Gastroesophageal sphincter (tissue), 3 donors: ENCODE measurements at regions not wholly inside any gene's neighbourhood (a gene's known extent, or its start where the extent isn't known, plus 50 kb on each side); places are given as distances from the start of the nearest gene placed in this dataset.

Source experiments
- POLR2AphosphoS5 ChIP-seq: sonication (generic); formaldehyde crosslinking; IDR thresholded peaks from one replicate; pipeline ENCODE4 v1.6.1; 2017; ENCODE audit warnings: antibody characterized with exemption
- TF ChIP-seq, protein P1 (sequence below), 4 experiments: fragments of 200-600 bp in 2 of 4; fragments of 450-650 bp in 2 of 4; sonication (generic) in 1 of 4; IDR thresholded peaks; one replicate each; pipeline ENCODE4 v1.5.1; 2017 to 2019; ENCODE audit warnings: antibody characterized with exemption in 4 of 4, mild to moderate bottlenecking in 2 of 4, moderate library complexity in 2 of 4

DNA sequence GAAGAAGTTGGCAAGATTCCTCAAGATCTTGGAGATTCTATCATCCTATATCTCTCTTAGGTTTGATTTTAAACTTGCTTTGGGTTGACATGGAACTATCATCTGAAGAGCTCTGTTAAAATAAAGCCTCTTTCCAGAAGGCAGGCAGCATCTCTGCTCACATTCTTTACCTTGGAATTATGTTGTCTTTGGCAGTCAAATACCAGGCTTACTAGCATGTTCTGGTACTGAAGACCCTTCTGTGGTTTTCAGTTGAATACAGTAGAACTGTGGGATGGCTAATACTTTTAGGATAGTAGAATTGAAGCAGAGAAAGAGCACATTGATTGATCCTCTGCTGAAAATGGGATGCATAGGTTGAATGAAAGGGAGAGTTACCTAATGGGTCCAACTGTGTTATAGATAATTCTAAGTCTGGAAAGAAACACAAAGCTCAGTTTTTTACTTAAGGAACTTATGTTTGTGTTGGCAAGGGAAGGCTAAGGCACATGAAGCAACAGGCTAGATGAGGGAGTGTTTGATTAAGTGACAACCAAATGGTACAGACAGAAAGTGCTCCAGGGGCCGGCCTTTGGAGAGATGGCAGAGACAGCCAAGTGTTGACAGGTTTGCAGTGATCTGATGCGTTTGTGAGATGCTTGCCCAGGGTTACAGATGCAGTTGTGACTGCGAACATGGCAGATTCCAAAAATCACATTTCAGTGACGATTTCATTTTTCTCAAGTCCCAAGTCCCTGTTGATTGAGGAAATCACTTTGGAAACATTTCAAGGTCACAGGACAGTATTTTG is 397.9 kb downstream of the MEIS1 start:
- TF ChIP-seq, protein P1, sequence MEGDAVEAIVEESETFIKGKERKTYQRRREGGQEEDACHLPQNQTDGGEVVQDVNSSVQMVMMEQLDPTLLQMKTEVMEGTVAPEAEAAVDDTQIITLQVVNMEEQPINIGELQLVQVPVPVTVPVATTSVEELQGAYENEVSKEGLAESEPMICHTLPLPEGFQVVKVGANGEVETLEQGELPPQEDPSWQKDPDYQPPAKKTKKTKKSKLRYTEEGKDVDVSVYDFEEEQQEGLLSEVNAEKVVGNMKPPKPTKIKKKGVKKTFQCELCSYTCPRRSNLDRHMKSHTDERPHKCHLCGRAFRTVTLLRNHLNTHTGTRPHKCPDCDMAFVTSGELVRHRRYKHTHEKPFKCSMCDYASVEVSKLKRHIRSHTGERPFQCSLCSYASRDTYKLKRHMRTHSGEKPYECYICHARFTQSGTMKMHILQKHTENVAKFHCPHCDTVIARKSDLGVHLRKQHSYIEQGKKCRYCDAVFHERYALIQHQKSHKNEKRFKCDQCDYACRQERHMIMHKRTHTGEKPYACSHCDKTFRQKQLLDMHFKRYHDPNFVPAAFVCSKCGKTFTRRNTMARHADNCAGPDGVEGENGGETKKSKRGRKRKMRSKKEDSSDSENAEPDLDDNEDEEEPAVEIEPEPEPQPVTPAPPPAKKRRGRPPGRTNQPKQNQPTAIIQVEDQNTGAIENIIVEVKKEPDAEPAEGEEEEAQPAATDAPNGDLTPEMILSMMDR (IDR thresholded peaks at IDR 0.05): no peak
- TF ChIP-seq POLR2AphosphoS5: no peak
